Neuronal stem cell (in vitro differentiated cells): ENCODE measurements at regions not wholly inside any gene's neighbourhood (a gene's known extent, or its start where the extent isn't known, plus 50 kb on each side); places are given as distances from the start of the nearest gene placed in this dataset.

Experiments used
- DNase-seq: peaks from one replicate; pipeline ENCODE4 v3.0.0-alpha.2; 2013; ENCODE audit warnings: low spot score
- H2AFZ ChIP-seq: one replicate; pipeline ENCODE4 v1.6.1; 2013; ENCODE audit warnings: mild to moderate bottlenecking, low read length, inconsistent platforms
- H2AK5ac ChIP-seq: 2 replicates; pipeline ENCODE4 v1.6.1; 2013; ENCODE audit warnings: low read depth, mild to moderate bottlenecking, inconsistent platforms, low read length, moderate library complexity, mixed read lengths
- H2BK120ac ChIP-seq: 2 replicates; pipeline ENCODE4 v1.6.1; 2013; ENCODE audit warnings: low read depth, mild to moderate bottlenecking, inconsistent platforms, low read length, moderate library complexity, mixed read lengths
- H2BK12ac ChIP-seq: one replicate; pipeline ENCODE4 v1.6.1; 2013; ENCODE audit warnings: low read length, inconsistent platforms
- H2BK15ac ChIP-seq: 2 replicates; pipeline ENCODE4 v1.6.1; 2013; ENCODE audit warnings: mild to moderate bottlenecking, low read length, inconsistent platforms, mixed read lengths
- H2BK5ac ChIP-seq: one replicate; pipeline ENCODE4 v1.6.1; 2013; ENCODE audit warnings: inconsistent platforms, mild to moderate bottlenecking, low read length, moderate library complexity
- H3K14ac ChIP-seq: one replicate; pipeline ENCODE4 v1.6.1; 2013; ENCODE audit warnings: low read length, inconsistent platforms
- H3K18ac ChIP-seq: 2 replicates; pipeline ENCODE4 v1.6.1; 2013; ENCODE audit warnings: low read length, inconsistent platforms
- H3K23ac ChIP-seq: 2 replicates; pipeline ENCODE4 v1.6.1; 2013; ENCODE audit warnings: low read depth, mild to moderate bottlenecking, mixed read lengths, low read length, inconsistent platforms; ENCODE audit not compliant: poor library complexity
- H3K27ac ChIP-seq: replicated peaks from 3 replicates; pipeline ENCODE4 v1.5.1; 2013; ENCODE audit warnings: low read length, inconsistent platforms
- H3K27me3 ChIP-seq, 3 experiments: 2 replicates each; pipeline ENCODE4 v1.6.1; 2013; ENCODE audit warnings: low read length in 3 of 3, mild to moderate bottlenecking in 2 of 3, inconsistent platforms in 1 of 3, low read depth in 1 of 3, mixed read lengths in 1 of 3, moderate library complexity in 1 of 3; ENCODE audit not compliant: control insufficient read depth in 3 of 3, insufficient read depth in 3 of 3
- H3K36me3 ChIP-seq, 2 donors: replicated peaks in 1 of 2; 2 replicates each; pipeline ENCODE4 v1.6.1; 2013; ENCODE audit warnings: low read length in 2 of 2; ENCODE audit not compliant: control insufficient read depth in 2 of 2, insufficient read depth in 2 of 2
- H3K4ac ChIP-seq: 2 replicates; pipeline ENCODE4 v1.6.1; 2013; ENCODE audit warnings: inconsistent platforms, mild to moderate bottlenecking, low read length, moderate library complexity
- H3K4me1 ChIP-seq, 2 donors: 1 replicate in 1 of 2; 2 replicates in 1 of 2; pipeline ENCODE4 v1.6.1; 2013; ENCODE audit warnings: low read length in 2 of 2, low read depth in 1 of 2; ENCODE audit not compliant: control insufficient read depth in 2 of 2, insufficient read depth in 1 of 2
- H3K4me2 ChIP-seq: one replicate; pipeline ENCODE4 v1.6.1; 2013; ENCODE audit warnings: mild to moderate bottlenecking, low read length, inconsistent platforms; ENCODE audit not compliant: insufficient read depth, poor library complexity, severe bottlenecking
- H3K4me3 ChIP-seq, 2 donors: 2 replicates each; pipeline ENCODE4 v1.5.1; 2013; ENCODE audit warnings: low read length in 2 of 2, mild to moderate bottlenecking in 2 of 2, inconsistent platforms in 1 of 2, moderate library complexity in 1 of 2
- H3K79me1 ChIP-seq: one replicate; pipeline ENCODE4 v1.6.1; 2013; ENCODE audit warnings: low read depth, mild to moderate bottlenecking, inconsistent platforms, low read length, moderate library complexity
- H3K9ac ChIP-seq: one replicate; pipeline ENCODE4 v1.6.1; 2013; ENCODE audit warnings: mild to moderate bottlenecking, low read depth, low read length, inconsistent platforms; ENCODE audit not compliant: poor library complexity
- H3K9me3 ChIP-seq, 2 donors: replicated peaks in 1 of 2; 2 replicates each; pipeline versions ENCODE3 to v1.6.1; 2013; ENCODE audit warnings: low read length in 2 of 2, mild to moderate bottlenecking in 2 of 2, inconsistent platforms in 1 of 2, low read depth in 1 of 2, mixed read lengths in 1 of 2, moderate library complexity in 1 of 2; ENCODE audit not compliant: control insufficient read depth in 2 of 2, insufficient read depth in 1 of 2
- H4K8ac ChIP-seq: one replicate; pipeline ENCODE4 v1.6.1; 2013; ENCODE audit warnings: low read depth, mild to moderate bottlenecking, inconsistent platforms, low read length, moderate library complexity
- H4K91ac ChIP-seq: one replicate; pipeline ENCODE4 v1.6.1; 2013; ENCODE audit warnings: low read length, low read depth, mild to moderate bottlenecking, inconsistent platforms; ENCODE audit not compliant: poor library complexity
- WGBS, 2 donors: extraction: QIAGEN DNeasy Blood & Tissue Kit; methylation state at CpG; one replicate each; pipeline ENCODE4 v1.1.7; 2013; ENCODE audit warnings: missing lambda C conversion rate in 2 of 2, mixed read lengths in 1 of 2; ENCODE audit not compliant: insufficient read length in 2 of 2, insufficient replicate concordance in 1 of 2; ENCODE audit errors: extremely low coverage in 2 of 2; 5-methylcytosine and 5-hydroxymethylcytosine counted together

- H3K79me1 ChIP-seq: no peaks in the 10 kb centered on the region
- no peak overlapping the region for H4K91ac ChIP-seq
- peaks cover 0 to 6% of the 10 kb centered on the region in 2 donors for H3K4me1 ChIP-seq
- H2BK12ac ChIP-seq: no peak overlapping the region
- H2BK15ac ChIP-seq: no peak overlapping the region
- H3K4ac ChIP-seq: no peak overlapping the region
- H3K4me2 ChIP-seq: no peak overlapping the region
- H3K9ac ChIP-seq: no peak overlapping the region
- H3K27ac ChIP-seq: no peak overlapping the region
- H3K36me3 ChIP-seq: no peaks in the 10 kb centered on the region
- H2AFZ ChIP-seq: no peak overlapping the region
- H3K18ac ChIP-seq: no peak overlapping the region
- no peak overlapping the region for H3K23ac ChIP-seq
- H3K27me3 ChIP-seq: no peaks in the 10 kb centered on the region
- WGBS, 2 donors: no CpG with 5 or more reads among the region's 1 CpG
- H4K8ac ChIP-seq: no peak overlapping the region
- no peak overlapping the region for H2BK5ac ChIP-seq
- H3K9me3 ChIP-seq: no peaks in the 10 kb centered on the region
- no peak for DNase-seq
- no peak overlapping the region for H2BK120ac ChIP-seq
- H2AK5ac ChIP-seq: no peak overlapping the region
- H3K14ac ChIP-seq: no peak overlapping the region
- H3K4me3 ChIP-seq: no peak overlapping the region
Measured at GRCh38 chr9:3664044-3664443, 138.2 kb upstream of the RFX3 start.

GRCh38 chr9:3662671-3663070 lies 136.9 kb upstream of the RFX3 start:
- Histone ChIP-seq H3K79me1 (no peaks in the 10 kb centered on the region), H2BK5ac (no peak overlapping the region), H2AK5ac (no peak overlapping the region), H3K36me3 (no peaks in the 10 kb centered on the region), H3K23ac (no peak overlapping the region), H3K4me3 (no peak overlapping the region), H2AFZ (no peak overlapping the region), H3K4me2 (no peak overlapping the region), H2BK12ac (no peak overlapping the region), H3K18ac (no peak overlapping the region), H3K27ac (no peak overlapping the region), H4K91ac (no peak overlapping the region), H4K8ac (no peak overlapping the region), H2BK15ac (no peak overlapping the region), H2BK120ac (no peak overlapping the region), H3K4me1 (peaks cover 0 to 6% of the 10 kb centered on the region in 2 donors), H3K14ac (no peak overlapping the region), H3K27me3 (no peaks in the 10 kb centered on the region), H3K9me3 (no peaks in the 10 kb centered on the region), H3K4ac (no peak overlapping the region), H3K9ac (no peak overlapping the region)
- 100% methylated on average over 1 of the region's 4 CpGs for WGBS, 2 donors
- no peak for DNase-seq

DNA sequence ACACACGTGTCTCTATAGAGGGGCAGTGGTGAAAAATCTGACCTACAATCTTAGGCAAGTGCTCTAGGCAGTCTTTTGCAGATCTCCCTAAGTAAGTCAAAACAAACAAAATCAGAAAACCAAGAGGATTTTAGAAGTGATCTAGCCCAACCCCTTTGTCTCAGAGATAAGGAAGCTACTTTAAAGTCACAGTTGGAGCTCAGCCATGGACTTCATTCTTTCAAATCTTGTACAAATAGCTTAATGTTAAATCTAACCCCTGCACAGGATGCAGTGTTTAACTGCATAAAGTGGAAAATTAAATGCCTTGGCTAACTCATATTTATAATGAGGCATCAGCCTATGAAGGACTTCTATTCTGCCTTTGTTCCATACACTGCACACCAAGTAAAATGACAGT lies 135.1 kb upstream of the RFX3 start:
- no CpG with 5 or more reads among the region's 1 CpG for WGBS, 2 donors

GRCh38 chr9:3659647-3660046 lies 133.8 kb upstream of the RFX3 start:
- no peaks in the 10 kb centered on the region for H3K9me3 ChIP-seq
- H3K23ac ChIP-seq: no peak overlapping the region
- WGBS, 2 donors: no CpG with 5 or more reads among the region's 2 CpGs
- no peak overlapping the region for H4K91ac ChIP-seq
- H3K27ac ChIP-seq: no peak overlapping the region
- no peaks in the 10 kb centered on the region for H3K27me3 ChIP-seq
- DNase-seq: no peak
- peak overlapping the region; percentile 29 for H3K18ac ChIP-seq
- peak overlapping the region; percentile 3 for H2AK5ac ChIP-seq
- no peak overlapping the region for H2BK5ac ChIP-seq
- H2BK12ac ChIP-seq: no peak overlapping the region
- H3K79me1 ChIP-seq: no peaks in the 10 kb centered on the region
- no peak overlapping the region for H3K4me3 ChIP-seq
- H3K4ac ChIP-seq: no peak overlapping the region
- H2AFZ ChIP-seq: no peak overlapping the region
- H3K14ac ChIP-seq: no peak overlapping the region
- no peak overlapping the region for H4K8ac ChIP-seq
- H3K4me2 ChIP-seq: no peak overlapping the region
- no peak overlapping the region for H3K9ac ChIP-seq
- H3K36me3 ChIP-seq: no peaks in the 10 kb centered on the region
- H3K4me1 ChIP-seq: peaks cover 0 to 6% of the 10 kb centered on the region in 2 donors
- H2BK120ac ChIP-seq: no peak overlapping the region
- no peak overlapping the region for H2BK15ac ChIP-seq

More for the DNA sequence above, 135.1 kb upstream of the RFX3 start:
- Histone ChIP-seq H3K9me3 (no peaks in the 10 kb centered on the region), H2BK12ac (no peak overlapping the region), H2AK5ac (no peak overlapping the region), H3K27ac (no peak overlapping the region), H3K23ac (no peak overlapping the region), H3K18ac (no peak overlapping the region), H3K14ac (no peak overlapping the region), H3K79me1 (no peaks in the 10 kb centered on the region), H3K4me3 (no peak overlapping the region), H3K27me3 (no peaks in the 10 kb centered on the region), H3K4ac (no peak overlapping the region), H4K8ac (no peak overlapping the region), H2BK120ac (no peak overlapping the region), H2BK15ac (no peak overlapping the region), H2AFZ (no peak overlapping the region), H2BK5ac (no peak overlapping the region), H3K4me1 (peaks cover 0 to 6% of the 10 kb centered on the region in 2 donors), H3K9ac (no peak overlapping the region), H3K4me2 (no peak overlapping the region), H3K36me3 (no peaks in the 10 kb centered on the region), H4K91ac (no peak overlapping the region)
- no peak for DNase-seq
